Neural cell (in vitro differentiated cells): ENCODE measurements at regions not wholly inside any gene's neighbourhood (a gene's known extent, or its start where the extent isn't known, plus 50 kb on each side); places are given as distances from the start of the nearest gene placed in this dataset.

Source experiments
- H2AFZ ChIP-seq: fragments of 200-600, 300-800 bp; sonication (generic), shearing (Covaris generic); 2 replicates; pipeline ENCODE4 v1.6.0; 2014; ENCODE audit warnings: low read depth, mild to moderate bottlenecking, antibody characterized with exemption, low read length, moderate library complexity
- H3F3A ChIP-seq: fragments of 200-600 bp; shearing (Covaris generic); 2 replicates; pipeline ENCODE4 v1.6.1; 2016; ENCODE audit warnings: mild to moderate bottlenecking, moderate library complexity, mixed read lengths, antibody characterized with exemption, low read length; ENCODE audit not compliant: insufficient read depth, poor library complexity, severe bottlenecking
- H3K27ac ChIP-seq: fragments of 200-600, 300-800 bp; sonication (generic), shearing (Covaris generic); 2 replicates; pipeline ENCODE4 v1.5.1; 2014; ENCODE audit warnings: mild to moderate bottlenecking, low read length, moderate library complexity
- H3K27me3 ChIP-seq: fragments of 300-800, 200-600 bp; sonication (generic), shearing (Covaris generic); 2 replicates; pipeline ENCODE4 v1.6.0; 2014; ENCODE audit warnings: mild to moderate bottlenecking, low read depth, low read length, moderate library complexity; ENCODE audit not compliant: insufficient read depth
- H3K36me3 ChIP-seq: fragments of 300-800, 200-600 bp; sonication (generic), shearing (Covaris generic); 2 replicates; pipeline ENCODE4 v1.5.1; 2014; ENCODE audit warnings: mild to moderate bottlenecking, antibody characterized with exemption, low read length, moderate library complexity; ENCODE audit not compliant: insufficient read depth
- H3K4me2 ChIP-seq: fragments of 300-800, 200-600 bp; sonication (generic), shearing (Covaris generic); 2 replicates; pipeline ENCODE4 v1.6.0; 2014; ENCODE audit warnings: mild to moderate bottlenecking, low read length
- H3K4me3 ChIP-seq: fragments of 300-800, 200-600 bp; sonication (generic), shearing (Covaris generic); 2 replicates; pipeline ENCODE4 v1.5.1; 2014; ENCODE audit warnings: mild to moderate bottlenecking, low read length, moderate library complexity
- H3K79me2 ChIP-seq: fragments of 200-600 bp; shearing (Covaris generic); replicated peaks from 2 replicates; pipeline ENCODE4 v1.6.0; 2014; ENCODE audit warnings: mild to moderate bottlenecking, low read length, moderate library complexity; ENCODE audit not compliant: insufficient read depth
- H3K9ac ChIP-seq: fragments of 300-800, 200-600 bp; sonication (generic), shearing (Covaris generic); 2 replicates; pipeline ENCODE4 v1.6.1; 2016; ENCODE audit warnings: mild to moderate bottlenecking, low read length, mixed read lengths
- H3K9me2 ChIP-seq: fragments of 200-600 bp; shearing (Covaris generic); 2 replicates; pipeline ENCODE4 v1.6.1; 2016; ENCODE audit warnings: mild to moderate bottlenecking, low read length, mixed read lengths; ENCODE audit not compliant: insufficient read depth
- H3K9me3 ChIP-seq: fragments of 200-600, 300-800 bp; sonication (generic), shearing (Covaris generic); 2 replicates; pipeline ENCODE4 v1.6.1; 2016; ENCODE audit warnings: mild to moderate bottlenecking, mixed run types, low read length, moderate library complexity, mixed read lengths
- H4K20me1 ChIP-seq: fragments of 200-600 bp; shearing (Covaris generic); 2 replicates; pipeline ENCODE4 v1.6.1; 2016; ENCODE audit warnings: mild to moderate bottlenecking, mixed run types; ENCODE audit not compliant: insufficient read depth
- EP300 ChIP-seq: fragments of 450-650 bp; conservative IDR thresholded peaks from 2 replicates; pipeline ENCODE4 v1.6.1; 2014; ENCODE audit warnings: antibody characterized with exemption, mild to moderate bottlenecking, moderate library complexity; ENCODE audit not compliant: poor library complexity, severe bottlenecking
- EZH2 ChIP-seq: fragments of 200-600, 300-800 bp; shearing (Covaris generic), sonication (generic); IDR thresholded peaks from 2 replicates; pipeline ENCODE4 v1.6.1; 2014; ENCODE audit warnings: antibody characterized with exemption, low read length, borderline replicate concordance, mild to moderate bottlenecking; ENCODE audit not compliant: insufficient read depth, poor library complexity, severe bottlenecking
- MXI1 ChIP-seq: fragments of 450-650 bp; conservative IDR thresholded peaks from 2 replicates; pipeline ENCODE4 v1.6.1; 2014; ENCODE audit warnings: antibody characterized with exemption, mild to moderate bottlenecking; ENCODE audit not compliant: poor library complexity, severe bottlenecking
- POLR2AphosphoS5 ChIP-seq: IDR thresholded peaks from 2 replicates; pipeline ENCODE4 v1.6.1; 2012
- RAD21 ChIP-seq: fragments of 450-650 bp; conservative IDR thresholded peaks from 2 replicates; pipeline ENCODE4 v1.6.1; 2014; ENCODE audit warnings: antibody characterized with exemption, mild to moderate bottlenecking, moderate library complexity
- SMC3 ChIP-seq: fragments of 450-650 bp; conservative IDR thresholded peaks from 2 replicates; pipeline ENCODE4 v1.6.1; 2014; ENCODE audit warnings: antibody characterized with exemption, mild to moderate bottlenecking, moderate library complexity; ENCODE audit not compliant: poor library complexity
- TAF1 ChIP-seq: IDR thresholded peaks from 2 replicates; pipeline ENCODE4 v1.6.1; 2012; ENCODE audit warnings: low read depth
- TF ChIP-seq, protein P1 (sequence below): IDR thresholded peaks from 2 replicates; pipeline ENCODE4 v1.6.1; 2012; ENCODE audit warnings: borderline replicate concordance
- TF ChIP-seq, protein P2 (sequence below): fragments of 450-650 bp; IDR thresholded peaks from 2 replicates; pipeline ENCODE4 v1.5.1; 2014; ENCODE audit warnings: antibody characterized with exemption, mild to moderate bottlenecking, moderate library complexity; ENCODE audit not compliant: poor library complexity, severe bottlenecking

DNA sequence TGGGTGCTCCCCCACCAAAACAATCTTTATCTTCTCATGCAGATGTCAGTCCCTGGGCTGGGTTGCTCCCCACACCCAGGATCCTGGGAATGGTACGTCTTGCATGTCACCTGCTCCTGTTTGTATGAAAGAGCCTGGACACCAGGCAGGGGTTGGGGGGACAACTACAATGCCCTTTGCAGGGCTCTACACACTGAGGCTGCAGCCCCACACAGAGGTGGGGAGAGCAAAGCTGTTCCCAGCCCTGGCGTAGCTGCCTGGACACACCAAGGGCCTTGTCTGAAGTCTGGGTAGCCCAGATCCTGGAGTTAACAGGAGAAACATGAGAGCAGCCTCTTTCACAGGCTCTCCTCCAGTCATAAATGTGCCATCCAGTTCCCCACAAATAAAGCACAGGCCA, 61.2 kb upstream of the TMEM72 start:
- Histone ChIP-seq H4K20me1 (no peaks in the 10 kb centered on the region), H3K79me2 (no peaks in the 10 kb centered on the region), H2AFZ (no peak overlapping the region), H3K9me3 (no peaks in the 10 kb centered on the region), H3K27me3 (no peaks in the 10 kb centered on the region), H3K27ac (no peak overlapping the region), H3K36me3 (no peaks in the 10 kb centered on the region), H3K4me2 (no peak overlapping the region), H3K9ac (no peak overlapping the region), H3K4me3 (no peak overlapping the region), H3F3A (no peaks in the 10 kb centered on the region), H3K9me2 (no peaks in the 10 kb centered on the region)
- TF ChIP-seq SMC3 (no peak), POLR2AphosphoS5 (no peak), MXI1 (no peak), EP300 (no peak), RAD21 (no peak)

DNA sequence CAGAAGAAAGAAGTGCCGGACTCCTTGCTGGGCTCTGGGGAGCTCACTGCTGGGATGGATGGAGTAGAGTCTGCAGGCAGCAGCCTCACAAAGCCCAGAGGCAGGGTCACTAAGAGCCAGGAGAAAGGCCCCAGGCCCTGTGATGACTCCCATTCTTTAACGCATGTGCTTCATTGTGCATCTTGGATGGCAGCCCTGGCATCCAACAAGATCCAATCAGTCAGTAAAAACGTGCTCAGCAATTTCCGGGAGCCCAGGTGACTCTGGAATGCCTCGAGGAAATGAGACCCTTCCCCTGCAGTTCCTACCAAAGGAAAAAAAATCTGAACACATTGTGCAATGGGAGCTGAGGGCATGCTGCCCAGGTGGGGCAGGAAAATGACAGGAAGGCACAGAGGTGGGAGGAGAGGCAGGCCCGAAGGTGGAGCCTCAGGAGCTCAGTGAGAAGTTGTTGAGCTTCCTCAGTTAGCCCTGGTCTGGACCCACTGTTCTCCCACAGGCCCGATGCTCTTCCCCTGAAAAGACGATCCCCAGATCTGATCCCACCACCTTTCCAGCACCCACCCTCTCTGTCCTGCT, 60.7 kb upstream of the TMEM72 start:
- no peak overlapping the region for H3K27ac ChIP-seq
- no peak for TF ChIP-seq TAF1
- no peak for TF ChIP-seq POLR2AphosphoS5
- no peak for TF ChIP-seq SMC3
- TF ChIP-seq MXI1, result no peak
- TF ChIP-seq, protein P1, sequence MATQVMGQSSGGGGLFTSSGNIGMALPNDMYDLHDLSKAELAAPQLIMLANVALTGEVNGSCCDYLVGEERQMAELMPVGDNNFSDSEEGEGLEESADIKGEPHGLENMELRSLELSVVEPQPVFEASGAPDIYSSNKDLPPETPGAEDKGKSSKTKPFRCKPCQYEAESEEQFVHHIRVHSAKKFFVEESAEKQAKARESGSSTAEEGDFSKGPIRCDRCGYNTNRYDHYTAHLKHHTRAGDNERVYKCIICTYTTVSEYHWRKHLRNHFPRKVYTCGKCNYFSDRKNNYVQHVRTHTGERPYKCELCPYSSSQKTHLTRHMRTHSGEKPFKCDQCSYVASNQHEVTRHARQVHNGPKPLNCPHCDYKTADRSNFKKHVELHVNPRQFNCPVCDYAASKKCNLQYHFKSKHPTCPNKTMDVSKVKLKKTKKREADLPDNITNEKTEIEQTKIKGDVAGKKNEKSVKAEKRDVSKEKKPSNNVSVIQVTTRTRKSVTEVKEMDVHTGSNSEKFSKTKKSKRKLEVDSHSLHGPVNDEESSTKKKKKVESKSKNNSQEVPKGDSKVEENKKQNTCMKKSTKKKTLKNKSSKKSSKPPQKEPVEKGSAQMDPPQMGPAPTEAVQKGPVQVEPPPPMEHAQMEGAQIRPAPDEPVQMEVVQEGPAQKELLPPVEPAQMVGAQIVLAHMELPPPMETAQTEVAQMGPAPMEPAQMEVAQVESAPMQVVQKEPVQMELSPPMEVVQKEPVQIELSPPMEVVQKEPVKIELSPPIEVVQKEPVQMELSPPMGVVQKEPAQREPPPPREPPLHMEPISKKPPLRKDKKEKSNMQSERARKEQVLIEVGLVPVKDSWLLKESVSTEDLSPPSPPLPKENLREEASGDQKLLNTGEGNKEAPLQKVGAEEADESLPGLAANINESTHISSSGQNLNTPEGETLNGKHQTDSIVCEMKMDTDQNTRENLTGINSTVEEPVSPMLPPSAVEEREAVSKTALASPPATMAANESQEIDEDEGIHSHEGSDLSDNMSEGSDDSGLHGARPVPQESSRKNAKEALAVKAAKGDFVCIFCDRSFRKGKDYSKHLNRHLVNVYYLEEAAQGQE, result no peak
- no peak for TF ChIP-seq EP300
- no peaks in the 10 kb centered on the region for H3K79me2 ChIP-seq
- H3K27me3 ChIP-seq, result no peaks in the 10 kb centered on the region
- no peaks in the 10 kb centered on the region for H3K9me3 ChIP-seq
- H3K9me2 ChIP-seq, result no peaks in the 10 kb centered on the region
- H3K4me2 ChIP-seq, result no peak overlapping the region
- H3K4me3 ChIP-seq, result no peak overlapping the region
- H3F3A ChIP-seq, result no peaks in the 10 kb centered on the region
- H3K36me3 ChIP-seq, result no peaks in the 10 kb centered on the region
- H2AFZ ChIP-seq, result no peak overlapping the region
- no peaks in the 10 kb centered on the region for H4K20me1 ChIP-seq
- H3K9ac ChIP-seq, result no peak overlapping the region

DNA sequence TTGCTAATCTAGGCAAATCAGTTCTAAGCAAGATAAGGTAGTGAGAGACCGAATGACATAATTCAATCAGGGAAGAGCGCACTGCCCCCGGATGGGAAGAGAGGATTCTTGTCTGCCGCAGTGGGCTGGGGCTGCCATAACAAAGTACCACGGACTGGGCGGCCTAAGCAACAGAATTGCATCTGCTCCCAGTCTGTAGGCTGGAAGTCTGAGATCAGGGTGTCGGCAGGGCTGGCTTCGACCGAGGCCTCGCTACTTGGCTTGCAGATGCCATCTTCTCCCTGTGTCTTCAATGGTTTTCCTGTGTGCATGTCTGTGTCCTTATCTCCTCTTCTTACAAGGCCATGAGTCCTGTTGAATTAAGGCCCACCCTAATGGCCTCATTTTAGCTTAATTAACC, 59.7 kb upstream of the TMEM72 start:
- TF ChIP-seq RAD21 (no peak), MXI1 (no peak), POLR2AphosphoS5 (no peak), EP300 (no peak), TAF1 (no peak), EZH2 (no peak), SMC3 (no peak)
- TF ChIP-seq, protein P1, result no peak
- TF ChIP-seq, protein P2, sequence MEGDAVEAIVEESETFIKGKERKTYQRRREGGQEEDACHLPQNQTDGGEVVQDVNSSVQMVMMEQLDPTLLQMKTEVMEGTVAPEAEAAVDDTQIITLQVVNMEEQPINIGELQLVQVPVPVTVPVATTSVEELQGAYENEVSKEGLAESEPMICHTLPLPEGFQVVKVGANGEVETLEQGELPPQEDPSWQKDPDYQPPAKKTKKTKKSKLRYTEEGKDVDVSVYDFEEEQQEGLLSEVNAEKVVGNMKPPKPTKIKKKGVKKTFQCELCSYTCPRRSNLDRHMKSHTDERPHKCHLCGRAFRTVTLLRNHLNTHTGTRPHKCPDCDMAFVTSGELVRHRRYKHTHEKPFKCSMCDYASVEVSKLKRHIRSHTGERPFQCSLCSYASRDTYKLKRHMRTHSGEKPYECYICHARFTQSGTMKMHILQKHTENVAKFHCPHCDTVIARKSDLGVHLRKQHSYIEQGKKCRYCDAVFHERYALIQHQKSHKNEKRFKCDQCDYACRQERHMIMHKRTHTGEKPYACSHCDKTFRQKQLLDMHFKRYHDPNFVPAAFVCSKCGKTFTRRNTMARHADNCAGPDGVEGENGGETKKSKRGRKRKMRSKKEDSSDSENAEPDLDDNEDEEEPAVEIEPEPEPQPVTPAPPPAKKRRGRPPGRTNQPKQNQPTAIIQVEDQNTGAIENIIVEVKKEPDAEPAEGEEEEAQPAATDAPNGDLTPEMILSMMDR, result no peak
- no peaks in the 10 kb centered on the region for H3K9me2 ChIP-seq
- no peak overlapping the region for H3K4me3 ChIP-seq
- no peaks in the 10 kb centered on the region for H3K36me3 ChIP-seq
- no peaks in the 10 kb centered on the region for H4K20me1 ChIP-seq
- H3F3A ChIP-seq, result no peaks in the 10 kb centered on the region
- no peaks in the 10 kb centered on the region for H3K79me2 ChIP-seq
- no peak overlapping the region for H3K9ac ChIP-seq
- H3K4me2 ChIP-seq, result no peak overlapping the region
- no peaks in the 10 kb centered on the region for H3K9me3 ChIP-seq
- H3K27ac ChIP-seq, result no peak overlapping the region
- no peaks in the 10 kb centered on the region for H3K27me3 ChIP-seq
- H2AFZ ChIP-seq, result no peak overlapping the region
